ENCODE measurements at regions not wholly inside any gene's neighbourhood (a gene's known extent, or its start where the extent isn't known, plus 50 kb on each side); places are given as distances from the start of the nearest gene placed in this dataset.

DNA sequence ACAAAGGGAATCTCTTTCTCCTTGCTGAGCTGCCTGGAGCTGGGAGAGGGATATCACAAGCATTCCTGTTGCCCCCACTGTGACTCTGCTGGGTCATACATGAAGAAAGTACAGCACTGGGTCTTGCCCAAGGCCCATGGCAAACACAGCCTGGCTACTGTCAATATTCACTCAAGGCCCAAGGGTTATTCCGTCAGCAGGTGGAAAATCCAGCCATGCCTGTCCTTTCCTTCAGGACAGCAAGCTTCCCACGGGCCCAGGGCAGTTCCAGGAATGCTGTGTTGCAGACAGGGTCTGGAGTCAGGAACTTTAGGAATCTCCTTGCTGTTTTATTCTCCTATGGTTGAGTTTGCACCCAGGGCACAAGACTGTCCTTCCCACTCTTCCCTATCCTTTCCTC lies 106.8 kb downstream of the TNFSF13B start:
- Histone ChIP-seq H4K20me1 (ENCODE audit: insufficient read depth, low read length) (no peaks in the 10 kb centered on the region), H2AFZ (ENCODE audit: low read depth, low read length) (no peak overlapping the region), H3K4me2 (ENCODE audit: low read length) (no peak overlapping the region), H3K79me2 (ENCODE audit: low read length) (no peaks in the 10 kb centered on the region), H3K9ac (ENCODE audit: low read length) (no peak overlapping the region), H3K4me3 (ENCODE audit: low read length) (no peak overlapping the region), H3K9me3 (ENCODE audit: insufficient read depth, low read length) (no peaks in the 10 kb centered on the region), H3K4me1 (ENCODE audit: low read length) (no peaks in the 10 kb centered on the region), H3K27ac (ENCODE audit: low read length) (no peak overlapping the region), H3K27me3 (ENCODE audit: low read depth, low read length) (no peaks in the 10 kb centered on the region), H3K36me3 (replicated peaks; ENCODE audit: low read depth, low read length) (no peaks in the 10 kb centered on the region)
- TF ChIP-seq, protein P1, sequence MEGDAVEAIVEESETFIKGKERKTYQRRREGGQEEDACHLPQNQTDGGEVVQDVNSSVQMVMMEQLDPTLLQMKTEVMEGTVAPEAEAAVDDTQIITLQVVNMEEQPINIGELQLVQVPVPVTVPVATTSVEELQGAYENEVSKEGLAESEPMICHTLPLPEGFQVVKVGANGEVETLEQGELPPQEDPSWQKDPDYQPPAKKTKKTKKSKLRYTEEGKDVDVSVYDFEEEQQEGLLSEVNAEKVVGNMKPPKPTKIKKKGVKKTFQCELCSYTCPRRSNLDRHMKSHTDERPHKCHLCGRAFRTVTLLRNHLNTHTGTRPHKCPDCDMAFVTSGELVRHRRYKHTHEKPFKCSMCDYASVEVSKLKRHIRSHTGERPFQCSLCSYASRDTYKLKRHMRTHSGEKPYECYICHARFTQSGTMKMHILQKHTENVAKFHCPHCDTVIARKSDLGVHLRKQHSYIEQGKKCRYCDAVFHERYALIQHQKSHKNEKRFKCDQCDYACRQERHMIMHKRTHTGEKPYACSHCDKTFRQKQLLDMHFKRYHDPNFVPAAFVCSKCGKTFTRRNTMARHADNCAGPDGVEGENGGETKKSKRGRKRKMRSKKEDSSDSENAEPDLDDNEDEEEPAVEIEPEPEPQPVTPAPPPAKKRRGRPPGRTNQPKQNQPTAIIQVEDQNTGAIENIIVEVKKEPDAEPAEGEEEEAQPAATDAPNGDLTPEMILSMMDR (IDR thresholded peaks at IDR 0.05; ENCODE audit: low read depth, low read length) = no peak
- no peak for TF ChIP-seq EZH2phosphoT487 (IDR thresholded peaks at IDR 0.05; ENCODE audit: low read depth)

DNA sequence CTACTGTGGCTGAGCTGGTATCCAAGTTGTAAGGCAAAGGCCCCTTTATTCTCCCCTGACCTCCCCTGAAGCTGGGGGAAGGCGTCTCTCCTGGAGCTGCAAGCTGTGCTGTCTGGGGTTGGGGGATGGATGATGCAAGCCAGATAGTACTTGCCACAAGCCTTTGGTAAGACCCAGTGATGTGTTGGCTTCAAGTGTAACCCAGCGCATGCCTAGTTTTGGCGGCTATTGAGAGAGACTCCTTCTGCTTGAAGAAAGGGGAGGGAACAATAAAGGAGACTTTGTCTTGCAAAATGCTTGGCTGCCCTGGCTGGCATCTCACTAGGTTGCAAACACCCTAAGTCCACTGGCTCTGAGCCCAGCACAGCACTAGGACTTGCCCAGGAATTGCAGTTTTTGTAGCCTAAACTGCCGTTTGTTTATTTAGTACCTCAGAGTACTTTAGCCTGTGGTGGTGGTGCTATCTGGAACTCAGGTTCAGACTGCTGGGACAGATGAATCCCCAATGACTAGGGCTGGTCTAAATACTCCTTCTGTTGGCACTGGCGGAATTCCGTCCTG lies 108.2 kb downstream of the TNFSF13B start:
- Histone ChIP-seq H3K4me3 (ENCODE audit: low read length) (no peak overlapping the region), H3K27ac (ENCODE audit: low read length) (no peak overlapping the region), H2AFZ (ENCODE audit: low read depth, low read length) (no peak overlapping the region), H3K79me2 (ENCODE audit: low read length) (no peaks in the 10 kb centered on the region), H3K27me3 (ENCODE audit: low read depth, low read length) (no peaks in the 10 kb centered on the region), H3K4me1 (ENCODE audit: low read length) (no peaks in the 10 kb centered on the region), H4K20me1 (ENCODE audit: insufficient read depth, low read length) (no peaks in the 10 kb centered on the region), H3K9me3 (ENCODE audit: insufficient read depth, low read length) (no peaks in the 10 kb centered on the region), H3K4me2 (ENCODE audit: low read length) (no peak overlapping the region), H3K36me3 (replicated peaks; ENCODE audit: low read depth, low read length) (no peaks in the 10 kb centered on the region), H3K9ac (ENCODE audit: low read length) (no peak overlapping the region)
- TF ChIP-seq, protein P1 (IDR thresholded peaks at IDR 0.05; ENCODE audit: low read depth, low read length) = no peak
- no peak for TF ChIP-seq EZH2phosphoT487 (IDR thresholded peaks at IDR 0.05; ENCODE audit: low read depth)

DNA sequence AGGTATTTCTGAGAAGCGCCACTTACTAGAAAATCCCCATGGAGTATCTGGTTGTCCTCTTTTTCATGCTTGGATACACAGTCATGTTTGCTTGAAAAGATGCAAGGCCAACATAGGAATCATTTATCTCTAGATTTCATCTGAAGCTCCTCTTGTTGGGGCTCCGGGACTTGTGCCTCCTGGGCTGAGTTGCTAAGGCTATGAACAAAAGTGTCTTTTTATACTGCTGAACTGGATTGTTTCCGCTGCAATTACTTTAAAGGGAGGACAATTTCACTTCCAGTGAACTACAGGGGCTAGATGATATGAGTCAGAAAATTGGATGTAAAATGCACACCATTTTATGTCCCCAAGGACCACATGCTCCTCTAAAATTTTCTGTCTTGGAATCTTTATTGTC lies 114.1 kb downstream of the TNFSF13B start:
- Histone ChIP-seq H3K27me3 (ENCODE audit: low read depth, low read length) (no peaks in the 10 kb centered on the region), H3K36me3 (replicated peaks; ENCODE audit: low read depth, low read length) (no peaks in the 10 kb centered on the region), H3K9me3 (ENCODE audit: insufficient read depth, low read length) (no peaks in the 10 kb centered on the region), H3K79me2 (ENCODE audit: low read length) (no peaks in the 10 kb centered on the region), H3K4me3 (ENCODE audit: low read length) (no peak overlapping the region), H3K4me2 (ENCODE audit: low read length) (no peak overlapping the region), H2AFZ (ENCODE audit: low read depth, low read length) (no peak overlapping the region), H4K20me1 (ENCODE audit: insufficient read depth, low read length) (no peaks in the 10 kb centered on the region), H3K9ac (ENCODE audit: low read length) (no peak overlapping the region), H3K27ac (ENCODE audit: low read length) (no peak overlapping the region), H3K4me1 (ENCODE audit: low read length) (no peaks in the 10 kb centered on the region)
- no peak for TF ChIP-seq EZH2phosphoT487 (IDR thresholded peaks at IDR 0.05; ENCODE audit: low read depth)
- TF ChIP-seq, protein P1 (IDR thresholded peaks at IDR 0.05; ENCODE audit: low read depth, low read length) = no peak

DNA sequence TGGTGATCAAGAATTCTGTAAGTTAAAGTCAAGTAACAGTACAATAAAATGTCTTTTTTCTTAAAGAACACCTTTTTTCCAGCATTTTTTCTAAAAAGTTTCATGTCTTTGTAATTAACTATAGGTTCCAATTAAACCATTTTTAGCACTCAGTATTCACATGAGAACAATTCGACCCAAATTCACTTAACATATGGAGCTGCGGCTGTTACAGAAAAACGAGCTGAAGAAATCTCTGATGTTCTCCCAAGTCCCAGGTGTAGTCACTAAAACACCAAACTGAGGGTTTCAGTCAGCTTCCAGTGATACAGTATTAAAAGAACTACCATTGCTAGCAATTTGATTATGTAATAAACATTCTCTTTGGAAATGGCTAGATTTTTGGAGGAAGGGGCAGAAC lies 117.6 kb downstream of the TNFSF13B start:
- Histone ChIP-seq H3K9ac (ENCODE audit: low read length) (no peak overlapping the region), H4K20me1 (ENCODE audit: insufficient read depth, low read length) (no peaks in the 10 kb centered on the region), H3K27ac (ENCODE audit: low read length) (no peak overlapping the region), H3K79me2 (ENCODE audit: low read length) (no peaks in the 10 kb centered on the region), H3K4me1 (ENCODE audit: low read length) (no peaks in the 10 kb centered on the region), H3K4me2 (ENCODE audit: low read length) (no peak overlapping the region), H3K36me3 (replicated peaks; ENCODE audit: low read depth, low read length) (no peaks in the 10 kb centered on the region), H2AFZ (ENCODE audit: low read depth, low read length) (no peak overlapping the region), H3K9me3 (ENCODE audit: insufficient read depth, low read length) (no peaks in the 10 kb centered on the region), H3K4me3 (ENCODE audit: low read length) (no peak overlapping the region), H3K27me3 (ENCODE audit: low read depth, low read length) (no peaks in the 10 kb centered on the region)
- TF ChIP-seq EZH2phosphoT487 (IDR thresholded peaks at IDR 0.05; ENCODE audit: low read depth) = no peak
- TF ChIP-seq, protein P1 (IDR thresholded peaks at IDR 0.05; ENCODE audit: low read depth, low read length) = no peak

Measured in OCI-LY3 (cell line).